ENCODE measurements at regions not wholly inside any gene's neighbourhood (a gene's known extent, or its start where the extent isn't known, plus 50 kb on each side); places are given as distances from the start of the nearest gene placed in this dataset.

DNA sequence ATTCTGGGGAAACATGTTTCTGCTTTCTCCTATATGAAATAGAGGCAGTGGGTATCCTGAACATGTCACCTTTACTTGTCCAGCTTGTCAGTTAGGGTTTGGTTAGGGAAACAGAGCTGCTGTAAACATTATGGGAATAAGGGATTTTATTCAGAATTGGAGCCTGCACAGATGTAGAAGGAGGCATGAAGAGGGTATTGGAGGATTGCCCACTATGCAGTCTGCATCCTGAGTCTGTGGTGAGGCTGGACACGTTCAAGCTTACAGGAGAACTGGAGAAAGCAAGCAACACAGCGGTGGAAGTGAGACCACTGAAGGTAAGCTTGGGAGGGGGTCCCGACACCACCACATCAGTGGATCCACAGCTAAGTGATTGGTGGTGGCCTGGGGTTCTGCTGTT is 443.0 kb upstream of the TNP1 start:
- no peak for DNase-seq (ENCODE audit: low read depth)
- no peak overlapping the region for H3K4me3 ChIP-seq (ENCODE audit: low read length)
- TF ChIP-seq, protein P1, sequence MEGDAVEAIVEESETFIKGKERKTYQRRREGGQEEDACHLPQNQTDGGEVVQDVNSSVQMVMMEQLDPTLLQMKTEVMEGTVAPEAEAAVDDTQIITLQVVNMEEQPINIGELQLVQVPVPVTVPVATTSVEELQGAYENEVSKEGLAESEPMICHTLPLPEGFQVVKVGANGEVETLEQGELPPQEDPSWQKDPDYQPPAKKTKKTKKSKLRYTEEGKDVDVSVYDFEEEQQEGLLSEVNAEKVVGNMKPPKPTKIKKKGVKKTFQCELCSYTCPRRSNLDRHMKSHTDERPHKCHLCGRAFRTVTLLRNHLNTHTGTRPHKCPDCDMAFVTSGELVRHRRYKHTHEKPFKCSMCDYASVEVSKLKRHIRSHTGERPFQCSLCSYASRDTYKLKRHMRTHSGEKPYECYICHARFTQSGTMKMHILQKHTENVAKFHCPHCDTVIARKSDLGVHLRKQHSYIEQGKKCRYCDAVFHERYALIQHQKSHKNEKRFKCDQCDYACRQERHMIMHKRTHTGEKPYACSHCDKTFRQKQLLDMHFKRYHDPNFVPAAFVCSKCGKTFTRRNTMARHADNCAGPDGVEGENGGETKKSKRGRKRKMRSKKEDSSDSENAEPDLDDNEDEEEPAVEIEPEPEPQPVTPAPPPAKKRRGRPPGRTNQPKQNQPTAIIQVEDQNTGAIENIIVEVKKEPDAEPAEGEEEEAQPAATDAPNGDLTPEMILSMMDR (conservative IDR thresholded peaks at IDR 0.05; ENCODE audit: low read depth, low read length): no peak

DNA sequence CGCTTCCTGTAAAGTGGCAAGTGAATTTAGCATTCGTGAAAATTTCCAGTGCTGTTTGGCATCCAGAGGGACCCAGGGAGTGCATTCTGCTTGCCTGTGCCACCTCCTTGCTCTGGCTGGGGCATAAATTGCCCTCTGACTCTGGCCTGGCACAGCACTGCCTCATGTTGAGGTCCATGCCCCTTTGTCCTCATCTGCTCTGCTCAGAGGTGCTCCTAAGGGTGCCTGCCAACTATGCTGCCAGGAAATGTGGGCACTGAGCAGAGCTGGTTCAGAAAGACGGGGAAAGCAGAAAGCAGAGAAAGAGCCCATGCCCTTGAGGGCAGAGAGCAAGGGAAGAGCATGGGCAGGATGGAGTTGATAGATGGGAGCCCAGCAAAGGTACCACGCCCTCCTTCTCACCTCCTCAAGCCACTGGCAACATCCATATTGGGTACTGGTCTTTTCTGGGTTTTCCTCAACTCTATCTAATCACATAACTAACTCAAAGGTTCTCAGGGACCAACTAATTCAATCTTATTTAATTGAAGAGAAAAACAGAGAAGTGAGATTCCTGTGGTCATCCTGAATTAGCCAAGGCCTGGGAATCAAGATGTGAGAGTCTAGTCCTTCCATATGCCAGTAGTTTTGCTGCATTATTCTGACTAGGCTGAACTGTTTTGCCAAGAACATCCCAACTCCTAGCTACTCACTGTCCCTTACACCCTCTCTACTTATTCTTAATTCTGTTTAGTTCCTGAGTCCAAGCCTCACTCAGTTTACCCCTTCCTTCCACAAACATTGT is 441.5 kb upstream of the TNP1 start:
- no peak for DNase-seq (ENCODE audit: low read depth)
- TF ChIP-seq, protein P1 (conservative IDR thresholded peaks at IDR 0.05; ENCODE audit: low read depth, low read length): no peak
- no peak overlapping the region for H3K4me3 ChIP-seq (ENCODE audit: low read length)

DNA sequence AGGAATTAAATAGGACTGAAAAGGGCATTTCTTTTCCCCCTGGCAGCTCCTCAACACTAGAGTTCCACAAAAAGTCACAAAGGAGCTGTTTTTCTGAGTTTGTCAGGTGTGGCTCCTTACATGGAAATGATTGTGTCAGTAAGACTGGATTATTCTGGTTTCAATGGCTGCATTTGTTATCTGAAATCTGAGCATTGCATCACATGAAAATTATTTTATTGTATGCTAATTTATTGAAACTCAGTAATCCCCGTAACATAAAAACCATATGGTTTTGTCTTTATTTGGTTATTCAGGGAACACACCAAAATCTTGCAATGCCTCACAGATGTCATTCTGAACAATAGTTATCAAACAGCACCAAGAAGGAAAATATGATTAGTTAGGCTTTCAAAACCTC is 439.7 kb upstream of the TNP1 start:
- no peak for DNase-seq (ENCODE audit: low read depth)
- TF ChIP-seq, protein P1 (conservative IDR thresholded peaks at IDR 0.05; ENCODE audit: low read depth, low read length): no peak
- no peak overlapping the region for H3K4me3 ChIP-seq (ENCODE audit: low read length)

DNA sequence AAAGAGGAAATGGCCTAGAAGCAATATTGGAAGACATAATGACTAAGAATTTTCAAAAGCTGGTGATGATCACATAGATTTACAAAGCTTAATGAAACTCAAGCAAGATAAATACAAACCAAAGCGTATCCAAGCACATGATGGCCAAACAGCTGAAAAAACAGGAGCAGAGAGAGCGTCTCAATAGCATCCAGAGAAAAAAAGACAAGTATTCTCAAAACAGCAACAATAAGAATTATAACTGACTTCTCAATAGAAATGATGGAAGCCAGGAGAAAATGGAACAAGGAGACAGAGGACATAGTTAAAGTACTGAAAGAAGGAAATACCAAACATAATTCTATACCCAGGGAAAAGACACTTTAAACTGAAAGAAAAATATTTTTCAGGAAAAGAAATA is 437.2 kb upstream of the TNP1 start:
- DNase-seq (ENCODE audit: low read depth): no peak
- TF ChIP-seq, protein P1 (conservative IDR thresholded peaks at IDR 0.05; ENCODE audit: low read depth, low read length): no peak

DNA sequence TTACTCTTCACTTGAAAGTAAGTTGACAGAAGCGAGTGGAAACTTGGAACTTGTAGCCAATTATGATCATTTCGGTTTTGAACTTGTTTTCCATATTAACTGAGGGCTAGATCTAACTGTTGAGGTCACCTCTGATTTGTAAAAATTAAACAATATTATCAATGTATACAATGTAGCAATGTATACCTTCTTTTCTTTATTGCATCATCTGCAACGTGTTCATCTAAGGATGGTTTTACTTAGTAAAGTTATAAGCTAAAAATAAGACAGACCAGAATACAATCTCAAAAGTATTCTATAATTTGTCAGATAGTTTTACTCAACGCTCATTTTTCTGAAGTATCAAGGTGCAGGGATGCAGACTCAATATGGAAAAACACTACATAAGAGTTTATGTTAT is 435.0 kb upstream of the TNP1 start:
- H3K4me3 ChIP-seq (ENCODE audit: low read length): no peak overlapping the region
- no peak for DNase-seq (ENCODE audit: low read depth)
- TF ChIP-seq, protein P1 (conservative IDR thresholded peaks at IDR 0.05; ENCODE audit: low read depth, low read length): no peak

More for the DNA sequence above, 437.2 kb upstream of the TNP1 start:
- H3K4me3 ChIP-seq (ENCODE audit: low read length): no peak overlapping the region

DNA sequence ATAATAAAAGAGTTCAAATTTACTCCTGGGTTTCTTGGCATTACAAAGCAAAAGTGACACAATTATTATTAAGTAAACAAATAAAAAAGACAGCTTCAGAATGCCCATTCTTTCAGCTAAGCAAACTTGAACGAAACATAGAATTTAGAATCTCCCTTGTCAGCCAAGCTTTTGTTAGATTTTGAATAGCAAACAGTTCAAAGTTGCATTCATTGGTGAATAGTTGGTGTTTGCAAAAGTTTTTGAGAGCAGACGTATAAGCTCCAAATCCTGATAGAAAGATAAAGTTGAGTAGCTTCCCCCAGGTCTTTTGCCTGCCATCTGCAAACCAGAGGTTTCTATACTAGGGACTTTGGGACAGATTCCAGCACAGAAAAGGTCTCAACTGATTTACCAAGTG is 434.3 kb upstream of the TNP1 start:
- no peak overlapping the region for H3K4me3 ChIP-seq (ENCODE audit: low read length)
- no peak for DNase-seq (ENCODE audit: low read depth)
- TF ChIP-seq, protein P1 (conservative IDR thresholded peaks at IDR 0.05; ENCODE audit: low read depth, low read length): no peak

DNA sequence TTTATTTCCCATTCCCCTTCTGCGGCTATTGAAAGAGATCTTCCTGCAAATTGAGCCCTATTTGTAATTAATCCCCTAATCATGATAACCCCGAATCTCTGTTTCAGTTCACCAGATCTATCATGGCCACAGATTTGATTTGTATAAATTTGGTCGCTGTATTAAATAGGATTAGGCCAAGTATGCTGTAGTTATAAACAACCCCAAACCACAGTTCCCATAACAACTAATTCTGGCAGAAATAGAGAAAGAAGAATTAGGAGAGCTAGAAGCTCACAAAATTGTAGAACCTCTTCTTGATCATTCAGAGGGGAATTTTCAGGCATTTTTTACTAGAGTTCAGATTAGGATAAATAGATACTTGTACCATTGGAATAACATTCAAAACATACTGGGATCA is 433.7 kb upstream of the TNP1 start:
- H3K4me3 ChIP-seq (ENCODE audit: low read length): no peak overlapping the region
- TF ChIP-seq, protein P1 (conservative IDR thresholded peaks at IDR 0.05; ENCODE audit: low read depth, low read length): no peak
- peak; percentile 27 for DNase-seq (ENCODE audit: low read depth)

Measured in retinal pigment epithelial cell (primary cell).